ENCODE measurements at regions not wholly inside any gene's neighbourhood (a gene's known extent, or its start where the extent isn't known, plus 50 kb on each side); places are given as distances from the start of the nearest gene placed in this dataset.

GRCh38 chr5:159821461-159821940 lies 94.8 kb upstream of the ADRA1B start:
- DNase-seq (ENCODE audit: low read depth): no peak

- DNase-seq (ENCODE audit: low read depth): no peak
Measured at GRCh38 chr5:159824188-159825161, 91.8 kb upstream of the ADRA1B start.

GRCh38 chr5:159825551-159826051 lies 90.7 kb upstream of the ADRA1B start:
- no peak for DNase-seq (ENCODE audit: low read depth)

GRCh38 chr5:159826351-159827214 lies 89.7 kb upstream of the ADRA1B start:
- no peak for DNase-seq (ENCODE audit: low read depth)

GRCh38 chr5:159827861-159828260 lies 88.4 kb upstream of the ADRA1B start:
- DNase-seq (ENCODE audit: low read depth): no peak

GRCh38 chr5:159832073-159832472 lies 84.2 kb upstream of the ADRA1B start:
- DNase-seq (ENCODE audit: low read depth): no peak

GRCh38 chr5:159833088-159833487 lies 83.2 kb upstream of the ADRA1B start:
- no peak for DNase-seq (ENCODE audit: low read depth)

GRCh38 chr5:159833846-159834245 lies 82.4 kb upstream of the ADRA1B start:
- no peak for DNase-seq (ENCODE audit: low read depth)

- no peak for DNase-seq (ENCODE audit: low read depth)
Measured at GRCh38 chr5:159835548-159835947, 80.7 kb upstream of the ADRA1B start.

GRCh38 chr5:159836691-159837090 lies 79.6 kb upstream of the ADRA1B start:
- no peak for DNase-seq (ENCODE audit: low read depth)

GRCh38 chr5:159837860-159838259 lies 78.4 kb upstream of the ADRA1B start:
- DNase-seq (ENCODE audit: low read depth): no peak

GRCh38 chr5:159838551-159839222 lies 77.6 kb upstream of the ADRA1B start:
- no peak for DNase-seq (ENCODE audit: low read depth)

- DNase-seq (ENCODE audit: low read depth): no peak
Measured at GRCh38 chr5:159844267-159845121, 71.8 kb upstream of the ADRA1B start.

- DNase-seq (ENCODE audit: low read depth): no peak
Measured at GRCh38 chr5:159849437-159850083, 66.7 kb upstream of the ADRA1B start.

- no peak for DNase-seq (ENCODE audit: low read depth)
Measured at GRCh38 chr5:159850160-159850559, 66.1 kb upstream of the ADRA1B start.

- DNase-seq (ENCODE audit: low read depth): no peak
Measured at GRCh38 chr5:159851053-159851452, 65.2 kb upstream of the ADRA1B start.

- no peak for DNase-seq (ENCODE audit: low read depth)
Measured at GRCh38 chr5:159854916-159855315, 61.4 kb upstream of the ADRA1B start.

- DNase-seq (ENCODE audit: low read depth): no peak
Measured at GRCh38 chr5:159855476-159856191, 60.6 kb upstream of the ADRA1B start.

GRCh38 chr5:159858871-159859270 lies 57.4 kb upstream of the ADRA1B start:
- no peak for DNase-seq (ENCODE audit: low read depth)

- DNase-seq (ENCODE audit: low read depth): no peak
Measured at GRCh38 chr5:159861086-159861485, 55.2 kb upstream of the ADRA1B start.
